SK-N-SH (cell line): ENCODE measurements at regions not wholly inside any gene's neighbourhood (a gene's known extent, or its start where the extent isn't known, plus 50 kb on each side); places are given as distances from the start of the nearest gene placed in this dataset.

ENCODE experiments used
- CTCF ChIA-PET: fragments of 300-600, 350-600 bp; formaldehyde crosslinking; extraction: SDS; loops from one replicate; lab custom pipeline; 2021; lab: Yijun Ruan, JAX
- POLR2A ChIA-PET: fragments of 350-600 bp; sonication (Branson Sonifier 250); formaldehyde crosslinking; extraction: SDS; loops from one replicate; lab custom pipeline; 2020; ENCODE audit warnings: antibody characterized with exemption, inconsistent platforms; lab: Yijun Ruan, JAX
- DNase-seq: peaks from one replicate; pipeline ENCODE4 v3.0.0; 2012
- H2AFZ ChIP-seq: fragments of 200-600 bp; sonication (generic); 2 replicates; pipeline ENCODE4 v1.8.1; 2016; ENCODE audit warnings: antibody characterized with exemption, mild to moderate bottlenecking, low read depth
- H3F3A ChIP-seq: fragments of 200-600 bp; sonication (generic); replicated peaks from 2 replicates; pipeline ENCODE3; 2016; ENCODE audit warnings: antibody characterized with exemption, mild to moderate bottlenecking; ENCODE audit not compliant: insufficient read depth
- H3K27ac ChIP-seq, 2 experiments: fragments of 200-500 bp in 1 of 2; fragments of 200-600 bp in 1 of 2; sonication (Bioruptor generic) in 1 of 2; sonication (generic), shearing (Covaris generic) in 1 of 2; 2 replicates each; pipeline versions ENCODE4 v1.5.1 to v1.6.1; 2014 to 2016; ENCODE audit warnings: low read depth in 2 of 2, inconsistent platforms in 1 of 2, low read length in 1 of 2, mild to moderate bottlenecking in 1 of 2, mixed read lengths in 1 of 2
- H3K27me3 ChIP-seq: fragments of 200-600 bp; sonication (generic), shearing (Covaris generic); 2 replicates; pipeline ENCODE4 v1.6.1; 2016; ENCODE audit warnings: mixed run types; ENCODE audit not compliant: insufficient read depth
- H3K36me3 ChIP-seq, 2 experiments: fragments of 200-500 bp in 1 of 2; fragments of 200-600 bp in 1 of 2; sonication (Bioruptor generic) in 1 of 2; sonication (generic) in 1 of 2; replicated peaks in 1 of 2; 2 replicates each; pipeline versions ENCODE3 to v1.5.1; 2014 to 2016; ENCODE audit warnings: low read length in 1 of 2, mild to moderate bottlenecking in 1 of 2; ENCODE audit not compliant: insufficient read depth in 2 of 2, control insufficient read depth in 1 of 2
- H3K4me1 ChIP-seq, 2 experiments: fragments of 200-500 bp in 1 of 2; fragments of 200-600 bp in 1 of 2; sonication (Bioruptor generic) in 1 of 2; sonication (generic), shearing (Covaris generic) in 1 of 2; 2 replicates each; pipeline versions ENCODE4 v1.5.1 to v1.6.1; 2014 to 2016; ENCODE audit warnings: low read depth in 1 of 2, low read length in 1 of 2, mixed run types in 1 of 2; ENCODE audit not compliant: insufficient read depth in 2 of 2, control insufficient read depth in 1 of 2
- H3K4me2 ChIP-seq: fragments of 200-600 bp; sonication (generic), shearing (Covaris generic); 2 replicates; pipeline ENCODE4 v1.6.1; 2017; ENCODE audit warnings: mixed run types
- H3K4me3 ChIP-seq, 2 experiments: fragments of 200-500 bp in 1 of 2; fragments of 200-600 bp in 1 of 2; sonication (Bioruptor generic) in 1 of 2; sonication (generic), shearing (Covaris generic) in 1 of 2; 2 replicates each; pipeline versions ENCODE4 v1.5.1 to v1.8.1; 2014 to 2016; ENCODE audit warnings: low read depth in 2 of 2, inconsistent platforms in 1 of 2, low read length in 1 of 2, mild to moderate bottlenecking in 1 of 2, mixed read lengths in 1 of 2, moderate library complexity in 1 of 2
- H3K79me2 ChIP-seq: fragments of 200-600 bp; sonication (generic); 2 replicates; pipeline ENCODE4 v1.8.1; 2017; ENCODE audit warnings: mild to moderate bottlenecking; ENCODE audit not compliant: insufficient read depth
- H3K9ac ChIP-seq: fragments of 200-600 bp; sonication (generic); 2 replicates; pipeline ENCODE4 v1.6.1; 2017; ENCODE audit warnings: mixed run types
- H3K9me2 ChIP-seq: fragments of 200-600 bp; sonication (generic); 2 replicates; pipeline ENCODE4 v1.6.1; 2017; ENCODE audit warnings: mixed run types
- H3K9me3 ChIP-seq: fragments of 200-600 bp; sonication (generic); 2 replicates; pipeline ENCODE4 v1.6.1; 2017; ENCODE audit warnings: mixed run types, mild to moderate bottlenecking, moderate library complexity
- H4K20me1 ChIP-seq: fragments of 200-600 bp; sonication (generic); 2 replicates; pipeline ENCODE4 v1.6.1; 2017; ENCODE audit warnings: mild to moderate bottlenecking, mixed run types; ENCODE audit not compliant: insufficient read depth
- CHD2 ChIP-seq: fragments of 150-350 bp; IDR thresholded peaks from 2 replicates; pipeline ENCODE4 v1.6.1; 2018; ENCODE audit warnings: low read length; ENCODE audit not compliant: partially characterized antibody
- ELF1 ChIP-seq: IDR thresholded peaks from 2 replicates; pipeline ENCODE4 v1.4.0; 2012
- FOXM1 ChIP-seq: IDR thresholded peaks from 2 replicates; pipeline ENCODE4 v1.4.0; 2012; ENCODE audit warnings: low read depth, mild to moderate bottlenecking
- PBX3 ChIP-seq: IDR thresholded peaks from 2 replicates; pipeline ENCODE4; 2012
- RFX5 ChIP-seq: IDR thresholded peaks from 2 replicates; pipeline ENCODE4 v1.6.1; 2012; ENCODE audit warnings: mild to moderate bottlenecking, improper control_type of control experiment, low read length
- RXRA ChIP-seq: IDR thresholded peaks from 2 replicates; pipeline ENCODE4 v1.4.0; 2012; ENCODE audit warnings: low read depth, mild to moderate bottlenecking, borderline replicate concordance
- WGBS: methylation state at CpG from one replicate; pipeline ENCODE4 v1.1.6; 2017; ENCODE audit warnings: low lambda C conversion rate; 5-methylcytosine and 5-hydroxymethylcytosine counted together
- TF ChIP-seq, protein P1 (sequence below): IDR thresholded peaks from 2 replicates; pipeline ENCODE4 v1.4.0; 2012; ENCODE audit warnings: low read depth

GRCh38 chr12:59370933-59371332 is 224.9 kb upstream of the SLC16A7 start:
- H3K36me3 ChIP-seq: no peaks in the 10 kb centered on the region
- H3K4me1 ChIP-seq: no peaks in the 10 kb centered on the region
- no peak for DNase-seq
- H3K27ac ChIP-seq: no peak overlapping the region
- H3K27me3 ChIP-seq: no peaks in the 10 kb centered on the region; the same call in 1 of the 2 replicates
- WGBS: 5% methylated on average over 3 of the region's 3 CpGs
- no peaks in the 10 kb centered on the region for H3K9me2 ChIP-seq
- no peak overlapping the region for H3K4me3 ChIP-seq
- ChIA-PET CTCF (no interaction called here), POLR2A (no interaction called here)
- no peak overlapping the region for H2AFZ ChIP-seq
- H3F3A ChIP-seq: no peaks in the 10 kb centered on the region
- no peaks in the 10 kb centered on the region for H3K9me3 ChIP-seq
- H3K9ac ChIP-seq: no peak overlapping the region
- TF ChIP-seq ELF1: no peak
- TF ChIP-seq, all 33 proteins: peak for 0
- no peaks in the 10 kb centered on the region for H4K20me1 ChIP-seq
- H3K4me2 ChIP-seq: no peak overlapping the region
- no peaks in the 10 kb centered on the region for H3K79me2 ChIP-seq

- 2% methylated on average over 2 of the region's 2 CpGs for WGBS
- POLR2A ChIA-PET: no interaction called here
- Histone ChIP-seq H3K9me3 (no peaks in the 10 kb centered on the region; the same call in 1 of the 2 replicates), H3K9ac (no peak overlapping the region)
- TF ChIP-seq ELF1 (no peak), RXRA (no peak), PBX3 (no peak), FOXM1 (no peak), RFX5 (no peak)
- TF ChIP-seq, all 33 proteins: peak for 0
- no peak overlapping the region for H3K4me2 ChIP-seq
- DNase-seq: no peak
- H3K4me1 ChIP-seq: no peaks in the 10 kb centered on the region
- H3K36me3 ChIP-seq: no peaks in the 10 kb centered on the region
- H2AFZ ChIP-seq: no peak overlapping the region
- H3F3A ChIP-seq: no peaks in the 10 kb centered on the region
- H3K27ac ChIP-seq: no peak overlapping the region
- H3K9me2 ChIP-seq: no peaks in the 10 kb centered on the region
- no peak overlapping the region for H3K4me3 ChIP-seq
- no peaks in the 10 kb centered on the region for H3K79me2 ChIP-seq
- no peaks in the 10 kb centered on the region; the same call in 1 of the 2 replicates for H3K27me3 ChIP-seq
- H4K20me1 ChIP-seq: no peaks in the 10 kb centered on the region
- CTCF ChIA-PET: no interaction called here
These were observed 230.7 kb upstream of the SLC16A7 start for GRCh38 chr12:59365133-59365532.

DNA sequence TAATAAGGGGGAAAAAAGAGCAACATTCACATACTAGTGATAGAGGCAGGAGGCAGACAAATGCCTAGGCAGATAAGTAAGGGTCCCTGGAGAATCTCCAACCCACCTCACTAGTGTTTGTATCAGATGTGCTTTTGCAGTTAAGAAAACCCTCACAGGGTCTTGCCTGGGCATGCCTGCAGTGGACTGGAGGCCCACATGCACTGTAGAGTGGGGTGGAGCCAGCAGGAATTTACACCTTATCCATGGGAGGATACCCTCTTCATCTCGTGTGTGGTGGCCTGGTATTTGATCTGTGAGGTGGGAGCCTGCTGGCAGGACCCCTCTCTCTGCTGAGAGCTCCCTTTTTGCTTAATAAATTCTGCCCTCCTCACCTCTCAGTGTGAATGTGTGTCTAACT is 238.0 kb upstream of the SLC16A7 start:
- Histone ChIP-seq H4K20me1 (no peaks in the 10 kb centered on the region), H3K36me3 (no peaks in the 10 kb centered on the region), H3K4me1 (no peaks in the 10 kb centered on the region), H3K27ac (no peak overlapping the region), H3K9me2 (no peaks in the 10 kb centered on the region), H2AFZ (no peak overlapping the region), H3K4me3 (no peak overlapping the region), H3K27me3 (no peaks in the 10 kb centered on the region), H3K9ac (no peak overlapping the region), H3K9me3 (no peaks in the 10 kb centered on the region; the same call in 1 of the 2 replicates), H3K4me2 (no peak overlapping the region), H3F3A (no peaks in the 10 kb centered on the region), H3K79me2 (no peaks in the 10 kb centered on the region)
- no peak for DNase-seq
- ChIA-PET POLR2A (no interaction called here), CTCF (no interaction called here)
- no peak for TF ChIP-seq RXRA
- TF ChIP-seq CHD2: no peak
- TF ChIP-seq, protein P1, sequence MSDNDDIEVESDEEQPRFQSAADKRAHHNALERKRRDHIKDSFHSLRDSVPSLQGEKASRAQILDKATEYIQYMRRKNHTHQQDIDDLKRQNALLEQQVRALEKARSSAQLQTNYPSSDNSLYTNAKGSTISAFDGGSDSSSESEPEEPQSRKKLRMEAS: no peak
- 0% methylated on average over 1 of the region's 1 CpG for WGBS
